MM.1S (cell line): ENCODE measurements at regions not wholly inside any gene's neighbourhood (a gene's known extent, or its start where the extent isn't known, plus 50 kb on each side); places are given as distances from the start of the nearest gene placed in this dataset.

Experiments used
- DNase-seq: peaks from one replicate; pipeline ENCODE4 v3.0.0-alpha.2; 2015
- H2AFZ ChIP-seq: fragments of 300-600 bp; sonication (generic); 2 replicates; pipeline ENCODE4 v1.6.0; 2016; ENCODE audit warnings: antibody characterized with exemption, low read length
- H3F3A ChIP-seq: fragments of 300-600 bp; sonication (generic); 2 replicates; pipeline ENCODE4 v1.6.1; 2016; ENCODE audit warnings: mild to moderate bottlenecking, antibody characterized with exemption, low read length, moderate library complexity, mixed read lengths; ENCODE audit not compliant: insufficient read depth
- H3K27ac ChIP-seq: fragments of 300-600 bp; sonication (generic); 2 replicates; pipeline ENCODE4 v1.5.1; 2016; ENCODE audit warnings: mild to moderate bottlenecking, low read length
- H3K27me3 ChIP-seq: fragments of 300-600 bp; sonication (generic); replicated peaks from 2 replicates; pipeline ENCODE4 v1.6.0; 2016; ENCODE audit warnings: low read length; ENCODE audit not compliant: insufficient read depth
- H3K36me3 ChIP-seq: fragments of 300-600 bp; sonication (generic); replicated peaks from 2 replicates; pipeline ENCODE4 v1.6.1; 2016; ENCODE audit warnings: mild to moderate bottlenecking, low read length, mixed read lengths; ENCODE audit not compliant: insufficient read depth
- H3K4me1 ChIP-seq: fragments of 300-600 bp; sonication (generic); 2 replicates; pipeline ENCODE4 v1.6.1; 2016; ENCODE audit warnings: low read length, mixed read lengths
- H3K4me2 ChIP-seq: fragments of 300-600 bp; sonication (generic); 2 replicates; pipeline ENCODE4 v1.6.0; 2016; ENCODE audit warnings: low read depth, low read length
- H3K4me3 ChIP-seq: fragments of 300-600 bp; sonication (generic); 2 replicates; pipeline ENCODE4 v1.5.1; 2016; ENCODE audit warnings: low read length, mixed read lengths
- H3K79me2 ChIP-seq: fragments of 300-600 bp; sonication (generic); 2 replicates; pipeline ENCODE4 v1.6.1; 2016; ENCODE audit warnings: mixed run types, low read length, mixed read lengths
- H3K9ac ChIP-seq: fragments of 300-600 bp; sonication (generic); 2 replicates; pipeline ENCODE4 v1.6.1; 2016; ENCODE audit warnings: low read length, mixed read lengths
- H3K9me2 ChIP-seq: fragments of 300-600 bp; sonication (generic); replicated peaks from 2 replicates; pipeline ENCODE4 v1.6.1; 2016; ENCODE audit warnings: mild to moderate bottlenecking, low read length, mixed read lengths; ENCODE audit not compliant: insufficient read depth
- H3K9me3 ChIP-seq: fragments of 300-600 bp; sonication (generic); replicated peaks from 2 replicates; pipeline ENCODE4 v1.6.1; 2016; ENCODE audit warnings: mild to moderate bottlenecking, low read length, mixed read lengths; ENCODE audit not compliant: insufficient read depth
- H4K20me1 ChIP-seq: fragments of 300-600 bp; sonication (generic); 2 replicates; pipeline ENCODE4 v1.6.1; 2016; ENCODE audit warnings: mild to moderate bottlenecking, low read length, moderate library complexity, mixed read lengths; ENCODE audit not compliant: insufficient read depth
- CTCF ChIP-seq: fragments of 300-600 bp; sonication (generic); IDR thresholded peaks from 2 replicates; pipeline ENCODE4 v1.5.1; 2016; ENCODE audit warnings: antibody characterized with exemption, low read length, mixed read lengths
- EZH2 ChIP-seq: fragments of 300-600 bp; sonication (generic); optimal IDR thresholded peaks from 2 replicates; pipeline ENCODE3; 2017; ENCODE audit warnings: low read depth, mild to moderate bottlenecking, antibody characterized with exemption, low read length, mixed read lengths
- EZH2phosphoT487 ChIP-seq: fragments of 300-600 bp; sonication (generic); IDR thresholded peaks from 2 replicates; pipeline ENCODE4 v1.6.1; 2018; ENCODE audit warnings: antibody characterized with exemption, low read length

GRCh38 chr3:166879661-166880060 lies 500.4 kb downstream of the ZBBX start:
- Histone ChIP-seq H3K4me1 (no peaks in the 10 kb centered on the region), H3K27ac (no peak overlapping the region), H3K4me3 (no peak overlapping the region), H3F3A (no peaks in the 10 kb centered on the region), H3K79me2 (no peaks in the 10 kb centered on the region), H3K9me3 (no peaks in the 10 kb centered on the region), H3K9me2 (no peaks in the 10 kb centered on the region), H3K27me3 (no peaks in the 10 kb centered on the region), H3K4me2 (no peak overlapping the region), H4K20me1 (no peaks in the 10 kb centered on the region), H2AFZ (no peak overlapping the region), H3K36me3 (no peaks in the 10 kb centered on the region), H3K9ac (no peak overlapping the region)
- TF ChIP-seq EZH2: no peak
- no peak for TF ChIP-seq CTCF
- TF ChIP-seq EZH2phosphoT487: no peak
- no peak for DNase-seq

- Histone ChIP-seq H4K20me1 (no peaks in the 10 kb centered on the region), H3K9ac (no peak overlapping the region), H3K4me2 (no peak overlapping the region), H3K27me3 (no peaks in the 10 kb centered on the region), H3K9me3 (no peaks in the 10 kb centered on the region), H3K9me2 (no peaks in the 10 kb centered on the region), H3F3A (no peaks in the 10 kb centered on the region), H3K36me3 (no peaks in the 10 kb centered on the region), H3K4me1 (no peaks in the 10 kb centered on the region), H3K27ac (no peak overlapping the region), H3K79me2 (no peaks in the 10 kb centered on the region), H3K4me3 (no peak overlapping the region), H2AFZ (no peak overlapping the region)
- DNase-seq: no peak
- TF ChIP-seq EZH2phosphoT487 (no peak), EZH2 (no peak), CTCF (no peak)
Measured at GRCh38 chr3:166877971-166878370, 502.1 kb downstream of the ZBBX start.

GRCh38 chr3:166864473-166865467 lies 515.3 kb downstream of the ZBBX start:
- H3K27me3 ChIP-seq: no peaks in the 10 kb centered on the region
- TF ChIP-seq CTCF: no peak
- TF ChIP-seq EZH2phosphoT487: no peak
- TF ChIP-seq EZH2: no peak
- H3F3A ChIP-seq: no peaks in the 10 kb centered on the region
- H2AFZ ChIP-seq: no peak overlapping the region
- no peaks in the 10 kb centered on the region for H3K79me2 ChIP-seq
- no peaks in the 10 kb centered on the region for H3K4me1 ChIP-seq
- no peaks in the 10 kb centered on the region for H3K36me3 ChIP-seq
- no peaks in the 10 kb centered on the region for H4K20me1 ChIP-seq
- no peak overlapping the region for H3K4me2 ChIP-seq
- no peaks in the 10 kb centered on the region for H3K9me3 ChIP-seq
- H3K9ac ChIP-seq: no peak overlapping the region
- H3K27ac ChIP-seq: no peak overlapping the region
- no peak overlapping the region for H3K4me3 ChIP-seq
- no peak for DNase-seq
- no peaks in the 10 kb centered on the region for H3K9me2 ChIP-seq
